Endothelial cell (in vitro differentiated cells): ENCODE measurements at regions not wholly inside any gene's neighbourhood (a gene's known extent, or its start where the extent isn't known, plus 50 kb on each side); places are given as distances from the start of the nearest gene placed in this dataset.

Source experiments
- DNase-seq: peaks from one replicate; pipeline ENCODE4 v3.0.0; 2021; ENCODE audit warnings: low spot score
- H3K27ac Mint-ChIP-seq: one replicate; pipeline ENCODE4 v1.8.0; 2021; ENCODE audit warnings: mixed read lengths, inconsistent platforms; ENCODE audit not compliant: unreplicated experiment
- H3K27me3 Mint-ChIP-seq: one replicate; pipeline ENCODE4 v1.8.0; 2021; ENCODE audit warnings: mild to moderate bottlenecking, moderate library complexity, mixed read lengths, inconsistent platforms; ENCODE audit not compliant: unreplicated experiment
- H3K36me3 Mint-ChIP-seq: one replicate; pipeline ENCODE4 v1.8.0; 2021; ENCODE audit warnings: mild to moderate bottlenecking, low read depth, mixed read lengths, inconsistent platforms; ENCODE audit not compliant: unreplicated experiment
- H3K4me1 Mint-ChIP-seq: one replicate; pipeline ENCODE4 v1.8.0; 2021; ENCODE audit warnings: mild to moderate bottlenecking, mixed read lengths, inconsistent platforms; ENCODE audit not compliant: unreplicated experiment
- H3K4me3 Mint-ChIP-seq: one replicate; pipeline ENCODE4 v1.8.0; 2021; ENCODE audit warnings: mild to moderate bottlenecking, mixed read lengths, inconsistent platforms; ENCODE audit not compliant: unreplicated experiment
- H3K9me3 Mint-ChIP-seq: one replicate; pipeline ENCODE4 v1.8.0; 2021; ENCODE audit warnings: mixed read lengths, inconsistent platforms; ENCODE audit not compliant: unreplicated experiment
- TF ChIP-seq, protein P1 (sequence below): fragments of 200-600 bp; sonication (generic); IDR thresholded peaks from one replicate; pipeline ENCODE4 v1.5.0; 2021; ENCODE audit warnings: antibody characterized with exemption; ENCODE audit not compliant: unreplicated experiment

- H3K27ac Mint-ChIP-seq = no peak overlapping the region
- H3K4me3 Mint-ChIP-seq = no peak overlapping the region
- peaks cover 4% of the 10 kb centered on the region for H3K9me3 Mint-ChIP-seq
- DNase-seq = no peak
- no peaks in the 10 kb centered on the region for H3K36me3 Mint-ChIP-seq
- H3K27me3 Mint-ChIP-seq = no peaks in the 10 kb centered on the region
- H3K4me1 Mint-ChIP-seq = no peaks in the 10 kb centered on the region
- TF ChIP-seq, protein P1, sequence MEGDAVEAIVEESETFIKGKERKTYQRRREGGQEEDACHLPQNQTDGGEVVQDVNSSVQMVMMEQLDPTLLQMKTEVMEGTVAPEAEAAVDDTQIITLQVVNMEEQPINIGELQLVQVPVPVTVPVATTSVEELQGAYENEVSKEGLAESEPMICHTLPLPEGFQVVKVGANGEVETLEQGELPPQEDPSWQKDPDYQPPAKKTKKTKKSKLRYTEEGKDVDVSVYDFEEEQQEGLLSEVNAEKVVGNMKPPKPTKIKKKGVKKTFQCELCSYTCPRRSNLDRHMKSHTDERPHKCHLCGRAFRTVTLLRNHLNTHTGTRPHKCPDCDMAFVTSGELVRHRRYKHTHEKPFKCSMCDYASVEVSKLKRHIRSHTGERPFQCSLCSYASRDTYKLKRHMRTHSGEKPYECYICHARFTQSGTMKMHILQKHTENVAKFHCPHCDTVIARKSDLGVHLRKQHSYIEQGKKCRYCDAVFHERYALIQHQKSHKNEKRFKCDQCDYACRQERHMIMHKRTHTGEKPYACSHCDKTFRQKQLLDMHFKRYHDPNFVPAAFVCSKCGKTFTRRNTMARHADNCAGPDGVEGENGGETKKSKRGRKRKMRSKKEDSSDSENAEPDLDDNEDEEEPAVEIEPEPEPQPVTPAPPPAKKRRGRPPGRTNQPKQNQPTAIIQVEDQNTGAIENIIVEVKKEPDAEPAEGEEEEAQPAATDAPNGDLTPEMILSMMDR = no peak
These were observed 533.5 kb upstream of the KLF12 start for GRCh38 chr13:74667656-74668203.

DNA sequence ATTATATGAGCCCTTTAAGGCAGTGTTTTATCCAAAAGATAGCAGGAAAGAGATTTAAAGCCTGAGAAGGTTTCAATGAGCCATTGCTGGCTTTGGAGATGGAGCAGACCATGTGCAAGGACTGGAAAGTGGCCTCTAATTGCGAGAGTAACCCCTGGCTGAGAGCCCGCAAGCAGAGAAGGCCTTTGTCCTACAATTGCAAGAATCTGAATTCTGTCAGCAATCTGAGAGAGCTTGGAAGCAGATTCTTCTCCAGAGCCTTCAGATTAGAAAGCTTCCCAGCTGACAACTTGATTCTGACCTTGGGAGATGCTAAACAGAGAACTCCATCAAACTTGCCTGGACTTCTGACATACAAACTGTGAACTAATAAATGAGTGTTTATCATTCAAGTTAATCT is 528.7 kb upstream of the KLF12 start:
- peaks cover 4% of the 10 kb centered on the region for H3K27me3 Mint-ChIP-seq
- H3K27ac Mint-ChIP-seq = no peak overlapping the region
- TF ChIP-seq, protein P1 = no peak
- no peak overlapping the region for H3K4me3 Mint-ChIP-seq
- DNase-seq = no peak
- no peaks in the 10 kb centered on the region for H3K4me1 Mint-ChIP-seq
- H3K9me3 Mint-ChIP-seq = no peaks in the 10 kb centered on the region
- H3K36me3 Mint-ChIP-seq = no peaks in the 10 kb centered on the region

- H3K27me3 Mint-ChIP-seq = peaks cover 4% of the 10 kb centered on the region
These were observed 527.6 kb upstream of the KLF12 start for GRCh38 chr13:74661851-74662250.

GRCh38 chr13:74657765-74658164 is 523.6 kb upstream of the KLF12 start:
- Mint-ChIP-seq H3K9me3 (no peaks in the 10 kb centered on the region), H3K36me3 (no peaks in the 10 kb centered on the region), H3K4me3 (no peak overlapping the region), H3K4me1 (no peaks in the 10 kb centered on the region), H3K27ac (no peak overlapping the region), H3K27me3 (peaks cover 4% of the 10 kb centered on the region)
- no peak for DNase-seq
- TF ChIP-seq, protein P1 = no peak

More at GRCh38 chr13:74661851-74662250, 527.6 kb upstream of the KLF12 start:
- no peak for DNase-seq
- TF ChIP-seq, protein P1 = no peak
- Mint-ChIP-seq H3K36me3 (no peaks in the 10 kb centered on the region), H3K4me3 (no peak overlapping the region), H3K9me3 (no peaks in the 10 kb centered on the region), H3K4me1 (no peaks in the 10 kb centered on the region), H3K27ac (no peak overlapping the region)

GRCh38 chr13:74651121-74651520 is 516.9 kb upstream of the KLF12 start:
- no peak overlapping the region for H3K4me3 Mint-ChIP-seq
- DNase-seq = no peak
- H3K9me3 Mint-ChIP-seq = no peaks in the 10 kb centered on the region
- H3K4me1 Mint-ChIP-seq = no peaks in the 10 kb centered on the region
- no peaks in the 10 kb centered on the region for H3K36me3 Mint-ChIP-seq
- no peaks in the 10 kb centered on the region for H3K27me3 Mint-ChIP-seq
- no peak overlapping the region for H3K27ac Mint-ChIP-seq
- TF ChIP-seq, protein P1 = no peak
